HEK293T (cell line): ENCODE measurements at regions not wholly inside any gene's neighbourhood (a gene's known extent, or its start where the extent isn't known, plus 50 kb on each side); places are given as distances from the start of the nearest gene placed in this dataset.

Source experiments
- CTCF ChIA-PET: fragments of 350-600 bp; formaldehyde crosslinking; extraction: SDS; loops from one replicate; lab custom pipeline; 2021; ENCODE audit warnings: antibody characterized with exemption, inconsistent platforms; lab: Yijun Ruan, JAX
- POLR2A ChIA-PET: fragments of 350-600 bp; formaldehyde crosslinking; extraction: SDS; loops from one replicate; lab custom pipeline; 2020; ENCODE audit warnings: antibody characterized with exemption, inconsistent platforms; lab: Yijun Ruan, JAX
- DNase-seq: peaks from one replicate; pipeline ENCODE4 v3.0.0; 2012; ENCODE audit warnings: mixed read lengths; ENCODE audit errors: extremely low spot score
- ARNT ChIP-seq: fragments of 450-650 bp; IDR thresholded peaks from 2 replicates; pipeline ENCODE4 v1.6.1; 2017; ENCODE audit warnings: mild to moderate bottlenecking
- BHLHE40 ChIP-seq: fragments of 450-650 bp; IDR thresholded peaks from 2 replicates; pipeline ENCODE4 v1.6.1; 2016; ENCODE audit warnings: mild to moderate bottlenecking, moderate library complexity, borderline replicate concordance
- CTBP1 ChIP-seq: fragments of 450-650 bp; IDR thresholded peaks from 2 replicates; pipeline ENCODE4 v1.6.1; 2016; ENCODE audit warnings: borderline replicate concordance
- ELF4 ChIP-seq: fragments of 450-650 bp; IDR thresholded peaks from 2 replicates; pipeline ENCODE4 v1.6.1; 2017; ENCODE audit warnings: antibody characterized with exemption
- FOXA1 ChIP-seq: fragments of 450-650 bp; IDR thresholded peaks from 2 replicates; pipeline ENCODE4 v1.6.1; 2016; ENCODE audit warnings: mild to moderate bottlenecking
- FOXK2 ChIP-seq: fragments of 450-650 bp; IDR thresholded peaks from 2 replicates; pipeline ENCODE4 v1.6.1; 2016; ENCODE audit warnings: mild to moderate bottlenecking
- FOXM1 ChIP-seq: fragments of 450-650 bp; IDR thresholded peaks from 2 replicates; pipeline ENCODE4 v1.6.1; 2017; ENCODE audit warnings: mild to moderate bottlenecking, borderline replicate concordance
- HDGF ChIP-seq: fragments of 450-650 bp; IDR thresholded peaks from 2 replicates; pipeline ENCODE4 v1.6.1; 2017; ENCODE audit warnings: antibody characterized with exemption, borderline replicate concordance
- L3MBTL2 ChIP-seq: fragments of 450-650 bp; conservative IDR thresholded peaks from 2 replicates; pipeline ENCODE4 v1.6.1; 2016; ENCODE audit warnings: mild to moderate bottlenecking
- LEF1 ChIP-seq: fragments of 450-650 bp; IDR thresholded peaks from 2 replicates; pipeline ENCODE4 v1.6.1; 2017; ENCODE audit warnings: mild to moderate bottlenecking, borderline replicate concordance
- NFRKB ChIP-seq: fragments of 450-650 bp; IDR thresholded peaks from 2 replicates; pipeline ENCODE4 v1.6.1; 2016; ENCODE audit warnings: mild to moderate bottlenecking, moderate library complexity
- PKNOX1 ChIP-seq: fragments of 450-650 bp; IDR thresholded peaks from 2 replicates; pipeline ENCODE4 v1.6.1; 2016
- SP1 ChIP-seq: fragments of 450-650 bp; IDR thresholded peaks from 2 replicates; pipeline ENCODE4 v1.6.1; 2017
- SUZ12 ChIP-seq: fragments of 450-650 bp; IDR thresholded peaks from 2 replicates; pipeline ENCODE4 v1.6.1; 2016; ENCODE audit warnings: mild to moderate bottlenecking
- TARDBP ChIP-seq: fragments of 450-650 bp; IDR thresholded peaks from 2 replicates; pipeline ENCODE4 v1.6.1; 2016
- ZNF384 ChIP-seq: fragments of 450-650 bp; IDR thresholded peaks from 2 replicates; pipeline ENCODE4 v1.6.1; 2016

GRCh38 chr2:2906091-2906490 is 471.5 kb downstream of the EIPR1 start:
- POLR2A ChIA-PET: no interaction called here
- CTCF ChIA-PET: no interaction called here
- TF ChIP-seq SP1 (no peak), LEF1 (no peak), FOXM1 (no peak), ELF4 (no peak), ZNF384 (no peak), PKNOX1 (no peak), CTBP1 (no peak), TARDBP (no peak), ARNT (no peak), FOXK2 (no peak), SUZ12 (no peak), BHLHE40 (no peak), L3MBTL2 (no peak), FOXA1 (no peak), HDGF (no peak), NFRKB (no peak)
- DNase-seq: no peak

DNA sequence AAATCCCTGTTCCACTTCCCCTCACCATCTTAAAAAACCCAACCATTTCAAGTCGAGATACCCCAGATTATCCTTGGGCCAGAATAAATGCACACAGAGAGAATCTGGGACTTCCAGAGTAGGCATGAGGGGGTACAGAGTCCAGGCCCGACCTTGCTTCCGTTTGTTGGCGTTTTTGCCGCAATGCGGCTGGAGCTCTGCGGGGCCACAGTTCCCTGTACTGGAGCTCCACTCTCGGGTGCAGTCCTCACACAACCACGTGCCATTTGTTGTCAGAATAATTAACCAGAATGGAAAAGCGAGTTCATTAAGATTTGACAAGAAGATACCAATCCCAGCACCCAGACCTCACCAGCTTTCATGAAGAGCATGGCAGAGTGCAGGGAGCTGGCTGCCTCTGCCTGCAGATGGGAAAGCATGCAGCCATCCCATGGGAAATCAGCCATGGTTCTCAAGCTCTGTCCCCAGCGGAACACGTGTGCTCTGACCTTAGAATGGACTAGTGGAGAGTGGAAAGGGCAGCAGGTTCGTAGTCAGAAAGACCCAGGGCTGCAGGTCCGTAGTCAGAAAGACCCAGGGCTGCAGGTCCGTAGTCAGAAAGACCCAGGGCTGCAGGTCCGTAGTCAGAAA is 472.8 kb downstream of the EIPR1 start:
- DNase-seq: no peak
- TF ChIP-seq PKNOX1 (no peak), FOXM1 (no peak), L3MBTL2 (no peak), ELF4 (no peak), FOXA1 (no peak), BHLHE40 (no peak), HDGF (no peak), SUZ12 (no peak), TARDBP (no peak), LEF1 (no peak), ARNT (no peak), SP1 (no peak), NFRKB (no peak), CTBP1 (no peak), FOXK2 (no peak), ZNF384 (no peak)
- POLR2A ChIA-PET: no interaction called here
- CTCF ChIA-PET: no interaction called here

GRCh38 chr2:2902547-2903281 is 474.9 kb downstream of the EIPR1 start:
- POLR2A ChIA-PET: no interaction called here
- TF ChIP-seq CTBP1: no peak
- no peak for TF ChIP-seq ELF4
- no peak for TF ChIP-seq LEF1
- no peak for TF ChIP-seq ARNT
- no peak for TF ChIP-seq BHLHE40
- TF ChIP-seq TARDBP: no peak
- no peak for TF ChIP-seq SUZ12
- TF ChIP-seq FOXM1: no peak
- no peak for TF ChIP-seq HDGF
- DNase-seq: no peak
- CTCF ChIA-PET: no interaction called here

GRCh38 chr2:2901384-2902345 is 476.0 kb downstream of the EIPR1 start:
- ChIA-PET POLR2A (no interaction called here), CTCF (no interaction called here)
- no peak for DNase-seq
- TF ChIP-seq FOXA1: no peak
- no peak for TF ChIP-seq ZNF384
- TF ChIP-seq CTBP1: no peak

GRCh38 chr2:2899826-2900225 is 477.8 kb downstream of the EIPR1 start:
- TF ChIP-seq ZNF384 (no peak), NFRKB (no peak), FOXA1 (no peak), PKNOX1 (no peak), FOXM1 (no peak), SP1 (no peak), LEF1 (no peak), FOXK2 (no peak), BHLHE40 (no peak), TARDBP (no peak)
- CTCF ChIA-PET: no interaction called here
- no peak for DNase-seq
- POLR2A ChIA-PET: no interaction called here
